Uterus (tissue), 2 donors: ENCODE measurements at regions not wholly inside any gene's neighbourhood (a gene's known extent, or its start where the extent isn't known, plus 50 kb on each side); places are given as distances from the start of the nearest gene placed in this dataset.

ENCODE experiments used
- POLR2A ChIP-seq, 2 donors: fragments of 450-650 bp; IDR thresholded peaks; one replicate each; pipeline ENCODE4 v1.6.1; 2016; ENCODE audit warnings: antibody characterized with exemption in 2 of 2, mild to moderate bottlenecking in 1 of 2, moderate library complexity in 1 of 2
- TF ChIP-seq, protein P1 (sequence below), 4 experiments: fragments of 200-600 bp in 2 of 4; fragments of 450-650 bp in 2 of 4; sonication (generic) in 2 of 4; IDR thresholded peaks; one replicate each; pipeline ENCODE4 v1.5.1; 2016 to 2019; ENCODE audit warnings: antibody characterized with exemption in 4 of 4, mild to moderate bottlenecking in 2 of 4, moderate library complexity in 1 of 4

DNA sequence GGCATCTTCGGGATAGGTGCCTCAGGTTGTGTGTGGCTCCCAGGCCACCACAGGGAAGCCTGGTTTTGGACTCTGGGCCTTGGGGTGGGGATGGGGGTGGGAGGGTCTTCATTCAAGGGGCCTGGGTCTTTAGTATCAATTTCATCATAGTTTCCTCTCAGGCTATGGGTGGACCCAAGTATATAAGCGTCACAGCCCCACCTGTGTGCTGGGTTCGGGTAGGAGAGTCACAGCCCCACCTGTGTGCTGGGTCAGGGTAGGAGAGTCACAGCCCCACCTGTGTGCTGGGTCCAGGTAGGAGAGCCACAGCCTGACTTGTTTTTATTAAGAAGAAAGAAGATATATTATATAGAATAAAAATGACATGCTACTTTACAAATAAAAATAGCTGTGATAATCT, 422.1 kb downstream of the BRD1 start:
- no peak for TF ChIP-seq POLR2A (IDR thresholded peaks at IDR 0.05)
- TF ChIP-seq, protein P1, sequence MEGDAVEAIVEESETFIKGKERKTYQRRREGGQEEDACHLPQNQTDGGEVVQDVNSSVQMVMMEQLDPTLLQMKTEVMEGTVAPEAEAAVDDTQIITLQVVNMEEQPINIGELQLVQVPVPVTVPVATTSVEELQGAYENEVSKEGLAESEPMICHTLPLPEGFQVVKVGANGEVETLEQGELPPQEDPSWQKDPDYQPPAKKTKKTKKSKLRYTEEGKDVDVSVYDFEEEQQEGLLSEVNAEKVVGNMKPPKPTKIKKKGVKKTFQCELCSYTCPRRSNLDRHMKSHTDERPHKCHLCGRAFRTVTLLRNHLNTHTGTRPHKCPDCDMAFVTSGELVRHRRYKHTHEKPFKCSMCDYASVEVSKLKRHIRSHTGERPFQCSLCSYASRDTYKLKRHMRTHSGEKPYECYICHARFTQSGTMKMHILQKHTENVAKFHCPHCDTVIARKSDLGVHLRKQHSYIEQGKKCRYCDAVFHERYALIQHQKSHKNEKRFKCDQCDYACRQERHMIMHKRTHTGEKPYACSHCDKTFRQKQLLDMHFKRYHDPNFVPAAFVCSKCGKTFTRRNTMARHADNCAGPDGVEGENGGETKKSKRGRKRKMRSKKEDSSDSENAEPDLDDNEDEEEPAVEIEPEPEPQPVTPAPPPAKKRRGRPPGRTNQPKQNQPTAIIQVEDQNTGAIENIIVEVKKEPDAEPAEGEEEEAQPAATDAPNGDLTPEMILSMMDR (IDR thresholded peaks at IDR 0.05): no peak
